ENCODE measurements at regions not wholly inside any gene's neighbourhood (a gene's known extent, or its start where the extent isn't known, plus 50 kb on each side); places are given as distances from the start of the nearest gene placed in this dataset.

GRCh38 chr4:136424052-136424451 is 1108.2 kb downstream of the PCDH18 start:
- TF ChIP-seq, protein P1, sequence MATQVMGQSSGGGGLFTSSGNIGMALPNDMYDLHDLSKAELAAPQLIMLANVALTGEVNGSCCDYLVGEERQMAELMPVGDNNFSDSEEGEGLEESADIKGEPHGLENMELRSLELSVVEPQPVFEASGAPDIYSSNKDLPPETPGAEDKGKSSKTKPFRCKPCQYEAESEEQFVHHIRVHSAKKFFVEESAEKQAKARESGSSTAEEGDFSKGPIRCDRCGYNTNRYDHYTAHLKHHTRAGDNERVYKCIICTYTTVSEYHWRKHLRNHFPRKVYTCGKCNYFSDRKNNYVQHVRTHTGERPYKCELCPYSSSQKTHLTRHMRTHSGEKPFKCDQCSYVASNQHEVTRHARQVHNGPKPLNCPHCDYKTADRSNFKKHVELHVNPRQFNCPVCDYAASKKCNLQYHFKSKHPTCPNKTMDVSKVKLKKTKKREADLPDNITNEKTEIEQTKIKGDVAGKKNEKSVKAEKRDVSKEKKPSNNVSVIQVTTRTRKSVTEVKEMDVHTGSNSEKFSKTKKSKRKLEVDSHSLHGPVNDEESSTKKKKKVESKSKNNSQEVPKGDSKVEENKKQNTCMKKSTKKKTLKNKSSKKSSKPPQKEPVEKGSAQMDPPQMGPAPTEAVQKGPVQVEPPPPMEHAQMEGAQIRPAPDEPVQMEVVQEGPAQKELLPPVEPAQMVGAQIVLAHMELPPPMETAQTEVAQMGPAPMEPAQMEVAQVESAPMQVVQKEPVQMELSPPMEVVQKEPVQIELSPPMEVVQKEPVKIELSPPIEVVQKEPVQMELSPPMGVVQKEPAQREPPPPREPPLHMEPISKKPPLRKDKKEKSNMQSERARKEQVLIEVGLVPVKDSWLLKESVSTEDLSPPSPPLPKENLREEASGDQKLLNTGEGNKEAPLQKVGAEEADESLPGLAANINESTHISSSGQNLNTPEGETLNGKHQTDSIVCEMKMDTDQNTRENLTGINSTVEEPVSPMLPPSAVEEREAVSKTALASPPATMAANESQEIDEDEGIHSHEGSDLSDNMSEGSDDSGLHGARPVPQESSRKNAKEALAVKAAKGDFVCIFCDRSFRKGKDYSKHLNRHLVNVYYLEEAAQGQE (IDR thresholded peaks at IDR 0.05; ENCODE audit: insufficient read depth in 1 of 2, low read depth in 2 of 2, low read length in 1 of 2), result no peak
- TF ChIP-seq, protein P2, sequence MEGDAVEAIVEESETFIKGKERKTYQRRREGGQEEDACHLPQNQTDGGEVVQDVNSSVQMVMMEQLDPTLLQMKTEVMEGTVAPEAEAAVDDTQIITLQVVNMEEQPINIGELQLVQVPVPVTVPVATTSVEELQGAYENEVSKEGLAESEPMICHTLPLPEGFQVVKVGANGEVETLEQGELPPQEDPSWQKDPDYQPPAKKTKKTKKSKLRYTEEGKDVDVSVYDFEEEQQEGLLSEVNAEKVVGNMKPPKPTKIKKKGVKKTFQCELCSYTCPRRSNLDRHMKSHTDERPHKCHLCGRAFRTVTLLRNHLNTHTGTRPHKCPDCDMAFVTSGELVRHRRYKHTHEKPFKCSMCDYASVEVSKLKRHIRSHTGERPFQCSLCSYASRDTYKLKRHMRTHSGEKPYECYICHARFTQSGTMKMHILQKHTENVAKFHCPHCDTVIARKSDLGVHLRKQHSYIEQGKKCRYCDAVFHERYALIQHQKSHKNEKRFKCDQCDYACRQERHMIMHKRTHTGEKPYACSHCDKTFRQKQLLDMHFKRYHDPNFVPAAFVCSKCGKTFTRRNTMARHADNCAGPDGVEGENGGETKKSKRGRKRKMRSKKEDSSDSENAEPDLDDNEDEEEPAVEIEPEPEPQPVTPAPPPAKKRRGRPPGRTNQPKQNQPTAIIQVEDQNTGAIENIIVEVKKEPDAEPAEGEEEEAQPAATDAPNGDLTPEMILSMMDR (IDR thresholded peaks at IDR 0.05), result no peak
- TF ChIP-seq POLR2AphosphoS5 (IDR thresholded peaks at IDR 0.05; ENCODE audit: low read depth, low read length) (no peak), SIN3A (IDR thresholded peaks at IDR 0.05; ENCODE audit: borderline replicate concordance, insufficient read depth, low read depth, low read length) (no peak)

Data from Panc1 (cell line).